ENCODE measurements at regions not wholly inside any gene's neighbourhood (a gene's known extent, or its start where the extent isn't known, plus 50 kb on each side); places are given as distances from the start of the nearest gene placed in this dataset.

DNA sequence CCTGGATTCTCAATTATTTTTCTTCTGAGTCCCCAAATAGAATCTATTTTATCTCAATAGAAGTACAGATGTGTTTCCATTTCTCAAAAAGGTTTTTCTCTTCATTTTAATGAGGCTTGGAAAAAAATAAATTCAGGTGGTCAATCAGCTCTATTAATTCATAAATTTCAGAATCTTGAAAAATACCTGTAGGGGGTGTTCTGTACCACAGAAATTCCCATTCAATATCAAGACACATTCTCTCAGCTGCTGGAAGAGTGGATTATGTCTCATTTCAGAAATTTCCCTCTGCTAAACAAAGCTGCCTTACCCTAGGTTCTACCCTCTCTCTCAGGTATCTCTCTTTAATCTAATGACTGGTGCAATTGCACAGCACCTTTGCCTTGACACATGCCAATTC lies 1121.2 kb downstream of the SI start:
- Histone ChIP-seq H3K4me1 (ENCODE audit: control insufficient read depth, extremely low read depth, insufficient read depth, low read length) (no peaks in the 10 kb centered on the region), H3K4me2 (ENCODE audit: extremely low read depth, insufficient read depth, low read length) (no peak overlapping the region), H3K4me3 (replicated peaks in 1 of 4; ENCODE audit: control extremely low read depth in 1 of 4, insufficient read depth in 1 of 4, low read depth in 3 of 4, low read length in 4 of 4) (no peak overlapping the region), H3K79me2 (ENCODE audit: control insufficient read depth, insufficient read depth, low read length) (no peaks in the 10 kb centered on the region), H3K27me3 (ENCODE audit: control insufficient read depth, insufficient read depth, low read length) (no peaks in the 10 kb centered on the region), H2AFZ (ENCODE audit: low read length) (no peak overlapping the region), H3K36me3 (ENCODE audit: control insufficient read depth, insufficient read depth, low read length) (no peaks in the 10 kb centered on the region), H3K9ac (ENCODE audit: insufficient read depth, low read length) (no peak overlapping the region), H3K9me3 (ENCODE audit: control insufficient read depth, insufficient read depth, low read depth, low read length) (no peaks in the 10 kb centered on the region), H4K20me1 (ENCODE audit: control insufficient read depth, extremely low read depth, insufficient read depth, low read length) (no peaks in the 10 kb centered on the region), H3K27ac (ENCODE audit: insufficient read depth, low read length) (no peak overlapping the region)
- DNase-seq (ENCODE audit: low read depth in 2 of 2) = no peak
- no peak for TF ChIP-seq EZH2 (IDR thresholded peaks at IDR 0.05; ENCODE audit: low read length, missing control alignments)
- TF ChIP-seq, protein P1, sequence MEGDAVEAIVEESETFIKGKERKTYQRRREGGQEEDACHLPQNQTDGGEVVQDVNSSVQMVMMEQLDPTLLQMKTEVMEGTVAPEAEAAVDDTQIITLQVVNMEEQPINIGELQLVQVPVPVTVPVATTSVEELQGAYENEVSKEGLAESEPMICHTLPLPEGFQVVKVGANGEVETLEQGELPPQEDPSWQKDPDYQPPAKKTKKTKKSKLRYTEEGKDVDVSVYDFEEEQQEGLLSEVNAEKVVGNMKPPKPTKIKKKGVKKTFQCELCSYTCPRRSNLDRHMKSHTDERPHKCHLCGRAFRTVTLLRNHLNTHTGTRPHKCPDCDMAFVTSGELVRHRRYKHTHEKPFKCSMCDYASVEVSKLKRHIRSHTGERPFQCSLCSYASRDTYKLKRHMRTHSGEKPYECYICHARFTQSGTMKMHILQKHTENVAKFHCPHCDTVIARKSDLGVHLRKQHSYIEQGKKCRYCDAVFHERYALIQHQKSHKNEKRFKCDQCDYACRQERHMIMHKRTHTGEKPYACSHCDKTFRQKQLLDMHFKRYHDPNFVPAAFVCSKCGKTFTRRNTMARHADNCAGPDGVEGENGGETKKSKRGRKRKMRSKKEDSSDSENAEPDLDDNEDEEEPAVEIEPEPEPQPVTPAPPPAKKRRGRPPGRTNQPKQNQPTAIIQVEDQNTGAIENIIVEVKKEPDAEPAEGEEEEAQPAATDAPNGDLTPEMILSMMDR (conservative IDR thresholded peaks at IDR 0.05 in 1 of 2, IDR thresholded peaks at IDR 0.05 in 1 of 2; ENCODE audit: low read depth in 1 of 2, low read length in 2 of 2) = no peak

DNA sequence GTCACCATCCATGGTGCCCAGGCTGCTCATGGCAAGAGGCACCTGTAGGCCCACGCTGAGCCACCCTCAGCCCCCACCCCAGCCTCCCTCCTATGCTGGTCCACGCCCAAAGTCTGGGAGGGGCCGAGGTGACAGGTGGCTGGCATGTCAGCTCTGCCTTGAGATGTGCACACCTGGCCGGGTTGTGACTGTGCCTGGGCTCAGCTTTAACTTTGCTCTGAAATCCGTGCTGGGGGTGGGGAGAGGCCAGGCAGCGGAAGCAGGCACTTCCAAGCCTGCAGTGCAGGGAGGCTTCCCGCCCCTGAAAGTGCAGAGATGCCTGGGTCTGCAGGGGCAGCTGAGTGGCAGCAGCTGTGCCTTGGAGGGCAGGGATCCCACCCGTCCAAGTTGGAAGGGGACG lies 1124.8 kb downstream of the SI start:
- Histone ChIP-seq H3K27me3 (ENCODE audit: control insufficient read depth, insufficient read depth, low read length) (no peaks in the 10 kb centered on the region), H3K4me1 (ENCODE audit: control insufficient read depth, extremely low read depth, insufficient read depth, low read length) (no peaks in the 10 kb centered on the region), H3K4me2 (ENCODE audit: extremely low read depth, insufficient read depth, low read length) (no peak overlapping the region), H3K9ac (ENCODE audit: insufficient read depth, low read length) (no peak overlapping the region), H3K9me3 (ENCODE audit: control insufficient read depth, insufficient read depth, low read depth, low read length) (no peaks in the 10 kb centered on the region), H3K4me3 (replicated peaks in 1 of 4; ENCODE audit: control extremely low read depth in 1 of 4, insufficient read depth in 1 of 4, low read depth in 3 of 4, low read length in 4 of 4) (no peak overlapping the region), H2AFZ (ENCODE audit: low read length) (no peak overlapping the region), H3K36me3 (ENCODE audit: control insufficient read depth, insufficient read depth, low read length) (no peaks in the 10 kb centered on the region), H4K20me1 (ENCODE audit: control insufficient read depth, extremely low read depth, insufficient read depth, low read length) (no peaks in the 10 kb centered on the region), H3K79me2 (ENCODE audit: control insufficient read depth, insufficient read depth, low read length) (no peaks in the 10 kb centered on the region), H3K27ac (ENCODE audit: insufficient read depth, low read length) (no peak overlapping the region)
- DNase-seq (ENCODE audit: low read depth in 2 of 2) = no peak
- TF ChIP-seq EZH2 (IDR thresholded peaks at IDR 0.05; ENCODE audit: low read length, missing control alignments) = no peak
- TF ChIP-seq, protein P1 (conservative IDR thresholded peaks at IDR 0.05 in 1 of 2, IDR thresholded peaks at IDR 0.05 in 1 of 2; ENCODE audit: low read depth in 1 of 2, low read length in 2 of 2) = no peak

DNA sequence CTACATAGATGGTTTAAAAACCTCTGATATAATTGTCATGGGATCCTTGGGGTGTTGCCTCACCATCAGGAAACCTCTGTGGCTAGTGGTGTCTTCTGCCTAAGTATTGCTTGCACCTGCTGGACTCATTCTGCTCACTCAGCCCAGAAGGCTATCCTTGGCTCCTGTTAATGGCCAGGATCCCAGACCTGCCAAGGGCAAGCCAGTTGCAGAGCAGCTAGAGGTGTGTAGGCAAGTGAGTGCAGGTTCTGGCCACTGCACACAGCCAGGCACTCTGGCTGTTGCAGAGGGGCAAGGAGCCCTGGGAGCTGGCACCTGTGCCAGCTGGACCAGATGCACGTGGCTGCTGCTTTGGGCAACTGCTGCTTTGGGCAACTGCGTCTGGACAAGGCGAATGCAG lies 1125.8 kb downstream of the SI start:
- TF ChIP-seq EZH2 (IDR thresholded peaks at IDR 0.05; ENCODE audit: low read length, missing control alignments) = no peak
- TF ChIP-seq, protein P1 (conservative IDR thresholded peaks at IDR 0.05 in 1 of 2, IDR thresholded peaks at IDR 0.05 in 1 of 2; ENCODE audit: low read depth in 1 of 2, low read length in 2 of 2) = no peak
- Histone ChIP-seq H3K4me2 (ENCODE audit: extremely low read depth, insufficient read depth, low read length) (no peak overlapping the region), H3K4me1 (ENCODE audit: control insufficient read depth, extremely low read depth, insufficient read depth, low read length) (no peaks in the 10 kb centered on the region), H3K9ac (ENCODE audit: insufficient read depth, low read length) (no peak overlapping the region), H3K79me2 (ENCODE audit: control insufficient read depth, insufficient read depth, low read length) (no peaks in the 10 kb centered on the region), H2AFZ (ENCODE audit: low read length) (no peak overlapping the region), H3K36me3 (ENCODE audit: control insufficient read depth, insufficient read depth, low read length) (no peaks in the 10 kb centered on the region), H3K4me3 (replicated peaks in 1 of 4; ENCODE audit: control extremely low read depth in 1 of 4, insufficient read depth in 1 of 4, low read depth in 3 of 4, low read length in 4 of 4) (no peak overlapping the region), H3K9me3 (ENCODE audit: control insufficient read depth, insufficient read depth, low read depth, low read length) (no peaks in the 10 kb centered on the region), H4K20me1 (ENCODE audit: control insufficient read depth, extremely low read depth, insufficient read depth, low read length) (no peaks in the 10 kb centered on the region), H3K27ac (ENCODE audit: insufficient read depth, low read length) (no peak overlapping the region), H3K27me3 (ENCODE audit: control insufficient read depth, insufficient read depth, low read length) (no peaks in the 10 kb centered on the region)
- no peak for DNase-seq (ENCODE audit: low read depth in 2 of 2)
